Vagina (tissue), 2 donors: ENCODE measurements at regions not wholly inside any gene's neighbourhood (a gene's known extent, or its start where the extent isn't known, plus 50 kb on each side); places are given as distances from the start of the nearest gene placed in this dataset.
"Not testable (repeated sequence)": the region's sequence is repeated elsewhere in the genome, so short reads cannot be mapped to it uniquely, and the experiment has no call there.

ENCODE experiments used
- DNase-seq, 2 donors: peaks; one replicate each; pipeline ENCODE4 v3.0.0-alpha.2; 2017; ENCODE audit errors: extremely low spot score in 2 of 2
- H3K27ac ChIP-seq: fragments of 200-600 bp; sonication (generic); one replicate; pipeline ENCODE4 v1.5.1; 2019
- H3K27me3 ChIP-seq: fragments of 200-600 bp; sonication (generic); one replicate; pipeline ENCODE4 v1.5.1; 2019
- H3K36me3 ChIP-seq, 2 donors: fragments of 200-600 bp; sonication (generic); one replicate each; pipeline ENCODE4 v1.5.1; 2017 to 2019
- H3K4me1 ChIP-seq: fragments of 200-600 bp; sonication (generic); one replicate; pipeline ENCODE4 v1.5.1; 2019
- H3K4me3 ChIP-seq, 2 donors: fragments of 200-600 bp; sonication (generic); 1 replicate in 1 of 2; 2 replicates in 1 of 2; pipeline ENCODE4 v1.5.1; 2016 to 2019
- H3K9me3 ChIP-seq: fragments of 200-600 bp; sonication (generic); one replicate; pipeline ENCODE4 v1.5.1; 2019
- CTCF ChIP-seq, 3 experiments: fragments of 450-650 bp in 2 of 3; fragments of 200-600 bp in 1 of 3; sonication (generic) in 1 of 3; IDR thresholded peaks; one replicate each; pipeline ENCODE4 v1.5.1; 2017 to 2019; ENCODE audit warnings: antibody characterized with exemption in 3 of 3, mild to moderate bottlenecking in 2 of 3, moderate library complexity in 2 of 3
- POLR2A ChIP-seq, 2 donors: fragments of 450-650 bp; IDR thresholded peaks; one replicate each; pipeline ENCODE4 v1.6.1; 2017; ENCODE audit warnings: antibody characterized with exemption in 2 of 2, mild to moderate bottlenecking in 2 of 2, moderate library complexity in 2 of 2
- POLR2AphosphoS5 ChIP-seq, 2 donors: sonication (generic); formaldehyde crosslinking; IDR thresholded peaks; one replicate each; pipeline ENCODE4 v1.9.0; 2017; ENCODE audit warnings: antibody characterized with exemption in 2 of 2, mild to moderate bottlenecking in 2 of 2, low read depth in 1 of 2; ENCODE audit not compliant: insufficient read depth in 1 of 2
- intact Hi-C: fragments of 100-400 bp; cut with DNase I; formaldehyde crosslinking; loops from one replicate; pipeline ENCODE4 v1.15.1; 2023

- no peaks in the 10 kb centered on the region for H3K27me3 ChIP-seq
- H3K4me1 ChIP-seq = no peaks in the 10 kb centered on the region
- H3K27ac ChIP-seq = no peak overlapping the region
- no peaks in the 10 kb centered on the region for H3K9me3 ChIP-seq
- DNase-seq = no peak
- intact Hi-C loops = no loop called here
- no peak overlapping the region for H3K4me3 ChIP-seq
- no peaks in the 10 kb centered on the region for H3K36me3 ChIP-seq
- TF ChIP-seq POLR2A (IDR thresholded peaks at IDR 0.05) (no peak), CTCF (IDR thresholded peaks at IDR 0.05) (no peak), POLR2AphosphoS5 (IDR thresholded peaks at IDR 0.05; ENCODE audit: insufficient read depth in 1 of 2, low read depth in 1 of 2) (no peak)
Measured at GRCh38 chr2:34806396-34806795, 1207.3 kb upstream of the FAM98A start.

- intact Hi-C loops = no loop called here
- H3K4me3 ChIP-seq = no peak overlapping the region
- no peaks in the 10 kb centered on the region for H3K9me3 ChIP-seq
- TF ChIP-seq POLR2AphosphoS5 (IDR thresholded peaks at IDR 0.05; ENCODE audit: insufficient read depth in 1 of 2, low read depth in 1 of 2) = no peak
- no peak for TF ChIP-seq CTCF (IDR thresholded peaks at IDR 0.05)
- TF ChIP-seq POLR2A (IDR thresholded peaks at IDR 0.05) = no peak
- H3K4me1 ChIP-seq = no peaks in the 10 kb centered on the region
- DNase-seq = no peak
- no peaks in the 10 kb centered on the region for H3K36me3 ChIP-seq
- H3K27me3 ChIP-seq = no peaks in the 10 kb centered on the region
- no peak overlapping the region for H3K27ac ChIP-seq
Measured at GRCh38 chr2:34799556-34799955, 1200.5 kb upstream of the FAM98A start.

GRCh38 chr2:34795586-34795985 is 1196.5 kb upstream of the FAM98A start:
- H3K27me3 ChIP-seq, H3K4me1 ChIP-seq, DNase-seq, intact Hi-C loops, H3K36me3 ChIP-seq, H3K27ac ChIP-seq, H3K9me3 ChIP-seq, H3K4me3 ChIP-seq: not testable (repeated sequence)

- no peak for TF ChIP-seq CTCF (IDR thresholded peaks at IDR 0.05)
- no peak for TF ChIP-seq POLR2AphosphoS5 (IDR thresholded peaks at IDR 0.05; ENCODE audit: insufficient read depth in 1 of 2, low read depth in 1 of 2)
- no peak for TF ChIP-seq POLR2A (IDR thresholded peaks at IDR 0.05)
- DNase-seq = no peak
- no peak overlapping the region for H3K27ac ChIP-seq
- intact Hi-C loops = no loop called here
- H3K4me3 ChIP-seq = no peak overlapping the region
- H3K36me3 ChIP-seq = no peaks in the 10 kb centered on the region
- H3K9me3 ChIP-seq = no peaks in the 10 kb centered on the region
- no peaks in the 10 kb centered on the region for H3K4me1 ChIP-seq
- no peaks in the 10 kb centered on the region for H3K27me3 ChIP-seq
Measured at GRCh38 chr2:34789169-34789568, 1190.1 kb upstream of the FAM98A start.

DNA sequence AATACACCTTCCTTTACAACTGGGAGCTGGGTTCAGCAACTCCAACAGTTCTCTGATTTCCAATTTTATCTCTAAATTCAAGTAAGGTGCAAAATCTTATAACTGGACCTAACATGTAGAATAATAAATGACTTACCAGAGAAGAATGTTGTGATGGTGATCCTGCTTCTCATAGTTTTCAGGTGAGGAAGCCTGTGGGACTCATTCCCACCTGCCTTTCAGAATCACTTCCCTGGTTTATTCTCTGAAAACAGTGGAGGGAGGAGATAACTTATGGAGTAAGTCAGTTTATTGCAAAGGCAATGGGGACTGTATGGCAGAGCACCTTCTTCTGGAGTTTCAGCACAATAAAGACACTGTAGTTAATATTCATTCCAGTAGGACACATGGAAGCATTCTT is 1188.2 kb upstream of the FAM98A start:
- H3K4me3 ChIP-seq = no peak overlapping the region
- intact Hi-C loops = loop anchor here (1.0 kb wide), 1 partner anchor 44 kb away; no protein-coding TSS in a partner anchor
- no peaks in the 10 kb centered on the region for H3K9me3 ChIP-seq
- H3K4me1 ChIP-seq = no peaks in the 10 kb centered on the region
- TF ChIP-seq POLR2AphosphoS5 (IDR thresholded peaks at IDR 0.05; ENCODE audit: insufficient read depth in 1 of 2, low read depth in 1 of 2) (no peak), CTCF (IDR thresholded peaks at IDR 0.05) (no peak), POLR2A (IDR thresholded peaks at IDR 0.05) (no peak)
- H3K27me3 ChIP-seq = no peaks in the 10 kb centered on the region
- no peak for DNase-seq
- no peaks in the 10 kb centered on the region for H3K36me3 ChIP-seq
- no peak overlapping the region for H3K27ac ChIP-seq
